Left ventricle myocardium superior (tissue), 1 donor: ENCODE measurements at regions not wholly inside any gene's neighbourhood (a gene's known extent, or its start where the extent isn't known, plus 50 kb on each side); places are given as distances from the start of the nearest gene placed in this dataset.

ENCODE experiments used
- ATAC-seq: fragments of 200-7000 bp; cut with Tn5 transposase; one replicate; pipeline ENCODE4 v1.9.1; 2020; ENCODE audit warnings: mild to moderate bottlenecking, moderate library complexity
- DNase-seq: peaks from one replicate; pipeline ENCODE4 v3.0.0-alpha.2; 2020
- intact Hi-C: fragments of 100-400 bp; cut with micrococcal nuclease; formaldehyde crosslinking; loops from one replicate; pipeline ENCODE4 v1.11.0; 2022
- donor health status: DM: no; HTN: yes; CAD: no; lungs with severe emphysema.

DNA sequence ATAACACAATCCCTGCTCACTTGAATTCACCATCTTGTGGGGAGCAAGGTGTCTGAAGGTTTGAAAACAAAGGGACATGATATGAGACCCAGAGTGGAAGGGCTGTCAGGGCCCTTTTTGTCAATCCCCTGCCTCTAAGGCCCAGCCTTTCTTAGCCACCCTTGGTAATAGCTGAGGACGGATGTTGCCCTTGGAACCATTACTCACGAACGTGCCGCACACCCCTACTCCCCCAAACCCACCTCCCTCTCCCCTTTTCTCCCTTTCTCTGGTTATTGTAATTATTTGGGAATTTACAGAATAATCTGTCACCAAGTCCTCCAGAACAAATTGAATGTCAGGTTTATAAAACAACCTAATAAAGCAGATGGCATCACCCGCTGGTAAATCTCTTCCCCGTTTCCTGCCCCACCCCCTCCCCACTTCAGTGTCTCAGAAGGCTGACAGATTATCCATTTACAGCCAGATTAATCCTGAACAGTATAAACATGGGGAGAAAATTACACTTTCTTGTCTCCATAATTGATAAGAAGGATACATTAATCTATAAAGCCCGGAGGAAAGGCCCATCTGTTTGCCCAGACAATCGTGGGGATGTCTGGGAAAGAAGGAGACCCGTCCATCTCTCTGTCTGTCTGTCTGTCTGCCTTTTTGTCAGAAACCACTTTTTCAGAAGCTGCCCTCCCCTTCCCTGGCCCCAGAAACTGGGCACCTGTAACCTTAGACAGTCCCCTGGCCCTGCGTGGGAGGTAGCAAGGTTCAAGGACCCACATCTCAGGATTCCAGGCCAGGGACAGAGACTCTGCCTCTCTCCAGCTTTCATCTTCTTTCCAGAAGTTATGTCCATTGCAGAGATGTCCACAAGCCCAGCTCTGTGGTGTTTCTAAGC is 60.6 kb upstream of the CD34 start:
- ATAC-seq: no peak
- intact Hi-C loops: no loop called here
- DNase-seq: no peak

DNA sequence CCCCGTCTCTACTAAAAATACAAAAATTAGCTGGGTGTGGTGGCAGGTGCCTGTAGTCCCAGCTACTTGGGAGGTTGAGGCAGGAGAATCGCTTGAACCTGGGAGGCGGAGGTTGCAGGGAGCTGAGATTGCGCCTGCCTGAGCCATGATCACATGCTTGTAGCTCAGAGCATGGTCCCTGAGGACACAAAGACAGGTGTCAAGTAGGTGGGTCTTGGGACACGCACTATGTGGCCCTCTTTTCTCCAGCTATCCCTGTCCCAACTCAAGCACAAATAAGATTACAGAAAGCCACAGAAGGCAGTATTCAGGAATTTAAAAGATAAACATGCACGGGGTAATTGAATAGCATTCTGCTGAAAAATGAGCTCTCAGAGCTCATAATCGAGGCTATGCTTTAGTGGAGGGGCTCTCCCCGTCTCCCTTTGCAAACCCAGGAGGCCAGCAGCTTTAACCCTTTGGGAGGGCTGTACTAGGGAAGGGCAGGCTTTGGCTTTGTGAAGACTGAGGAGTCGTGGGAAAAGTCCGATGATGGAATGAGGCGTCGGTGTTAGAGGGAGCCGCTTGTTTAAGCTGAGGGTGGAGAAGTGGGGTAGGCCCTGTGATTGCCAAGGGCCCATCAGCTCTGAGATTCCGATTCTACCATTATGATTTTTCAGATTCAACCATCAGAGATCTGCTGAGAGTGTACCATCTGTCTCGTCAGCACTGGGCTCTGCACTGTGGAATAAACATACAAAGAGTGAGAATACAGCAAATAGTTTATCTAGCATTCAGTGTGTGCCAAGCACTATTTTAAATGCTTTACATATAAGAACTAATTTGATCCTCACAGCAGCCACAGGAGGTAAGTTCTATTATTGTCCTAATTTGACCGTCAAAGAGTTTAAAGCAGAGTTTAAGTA is 59.7 kb upstream of the CD34 start:
- ATAC-seq (no peak), DNase-seq (no peak)

DNA sequence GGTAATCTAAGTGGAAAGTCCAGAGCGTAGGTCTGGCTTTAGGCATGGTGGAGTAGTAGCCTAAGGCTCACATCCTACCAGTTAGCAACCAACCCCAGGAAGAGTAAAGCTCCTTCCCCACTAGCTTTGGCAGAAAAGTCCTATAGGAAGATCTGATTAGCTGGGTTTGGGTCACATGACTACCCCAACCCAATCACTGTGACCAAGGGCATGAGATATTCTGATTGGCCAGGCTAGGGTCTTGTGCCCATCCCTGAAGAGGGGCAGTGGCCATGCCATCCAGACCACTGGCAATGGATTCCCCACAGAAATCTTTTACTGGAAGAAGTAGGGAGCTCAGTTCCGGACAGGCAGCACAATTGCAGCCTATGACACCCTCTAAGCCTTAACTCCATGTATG is 58.6 kb upstream of the CD34 start:
- intact Hi-C loops: no loop called here
- no peak for DNase-seq

More for the DNA sequence above, 59.7 kb upstream of the CD34 start:
- intact Hi-C loops: no loop called here

DNA sequence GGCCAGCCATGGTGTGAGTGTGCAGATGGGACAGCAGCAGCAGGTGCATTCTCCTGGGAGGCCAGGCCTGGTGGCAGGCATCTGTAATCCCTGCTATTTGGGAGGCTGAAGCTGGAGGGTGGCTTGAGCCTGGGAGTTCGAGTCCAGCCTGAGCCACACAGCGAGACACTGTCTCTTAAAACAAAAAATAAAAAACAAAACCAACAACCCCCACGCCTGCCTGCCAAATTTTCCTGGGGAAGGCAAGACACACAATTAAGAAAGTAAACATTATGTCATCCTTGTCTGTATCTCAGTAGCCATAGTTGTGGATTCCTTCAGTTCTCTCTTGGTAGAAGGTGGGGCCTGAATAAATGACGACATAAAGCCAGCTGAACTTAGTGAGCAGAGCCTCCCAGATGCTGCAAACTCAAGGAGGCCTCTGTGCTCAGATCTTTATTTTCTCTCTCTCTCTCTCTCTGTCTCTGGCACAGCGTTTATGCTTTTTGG is 57.6 kb upstream of the CD34 start:
- no peak for DNase-seq
- no peak for ATAC-seq
- intact Hi-C loops: no loop called here

More for the DNA sequence above, 58.6 kb upstream of the CD34 start:
- no peak for ATAC-seq

DNA sequence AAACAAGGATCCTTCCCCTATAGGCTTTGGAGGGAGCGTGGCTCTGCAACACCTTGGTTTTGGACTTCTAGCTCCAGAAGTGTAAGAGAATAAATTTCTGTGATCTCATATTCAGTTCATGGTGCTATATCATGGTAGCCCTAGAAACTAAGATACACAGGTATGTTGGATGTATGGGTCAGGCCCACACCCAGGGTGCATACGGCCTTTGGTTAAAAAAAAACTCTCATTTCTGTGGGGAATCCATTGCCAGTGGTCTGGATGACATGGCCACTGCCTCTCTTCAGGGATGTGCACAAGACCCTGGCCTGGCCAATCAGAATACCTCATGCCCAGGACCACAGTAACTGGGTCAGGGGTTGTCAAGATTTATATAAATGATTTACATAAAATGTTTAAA is 56.8 kb upstream of the CD34 start:
- intact Hi-C loops: no loop called here
- no peak for ATAC-seq
- no peak for DNase-seq

DNA sequence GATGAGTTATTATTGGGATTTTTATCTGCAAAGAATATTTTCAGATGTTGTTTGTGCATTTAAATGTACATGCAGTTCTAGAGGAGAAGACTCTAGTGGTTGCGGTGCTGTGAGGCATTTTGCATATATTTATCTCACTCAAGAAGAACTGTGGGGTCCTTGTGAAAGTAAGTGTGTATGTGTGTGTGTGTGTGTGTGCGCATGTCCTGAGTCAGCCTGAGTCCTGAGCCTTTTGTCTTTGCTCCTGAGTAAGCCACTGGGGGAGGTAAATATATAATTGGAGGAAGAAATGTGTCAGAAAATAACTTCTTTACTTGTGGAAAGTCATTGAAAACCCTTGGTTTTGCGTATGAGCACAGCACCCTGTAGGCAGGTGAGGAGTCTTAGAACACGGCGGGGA is 55.6 kb upstream of the CD34 start:
- ATAC-seq: no peak
- DNase-seq: no peak
- intact Hi-C loops: no loop called here

DNA sequence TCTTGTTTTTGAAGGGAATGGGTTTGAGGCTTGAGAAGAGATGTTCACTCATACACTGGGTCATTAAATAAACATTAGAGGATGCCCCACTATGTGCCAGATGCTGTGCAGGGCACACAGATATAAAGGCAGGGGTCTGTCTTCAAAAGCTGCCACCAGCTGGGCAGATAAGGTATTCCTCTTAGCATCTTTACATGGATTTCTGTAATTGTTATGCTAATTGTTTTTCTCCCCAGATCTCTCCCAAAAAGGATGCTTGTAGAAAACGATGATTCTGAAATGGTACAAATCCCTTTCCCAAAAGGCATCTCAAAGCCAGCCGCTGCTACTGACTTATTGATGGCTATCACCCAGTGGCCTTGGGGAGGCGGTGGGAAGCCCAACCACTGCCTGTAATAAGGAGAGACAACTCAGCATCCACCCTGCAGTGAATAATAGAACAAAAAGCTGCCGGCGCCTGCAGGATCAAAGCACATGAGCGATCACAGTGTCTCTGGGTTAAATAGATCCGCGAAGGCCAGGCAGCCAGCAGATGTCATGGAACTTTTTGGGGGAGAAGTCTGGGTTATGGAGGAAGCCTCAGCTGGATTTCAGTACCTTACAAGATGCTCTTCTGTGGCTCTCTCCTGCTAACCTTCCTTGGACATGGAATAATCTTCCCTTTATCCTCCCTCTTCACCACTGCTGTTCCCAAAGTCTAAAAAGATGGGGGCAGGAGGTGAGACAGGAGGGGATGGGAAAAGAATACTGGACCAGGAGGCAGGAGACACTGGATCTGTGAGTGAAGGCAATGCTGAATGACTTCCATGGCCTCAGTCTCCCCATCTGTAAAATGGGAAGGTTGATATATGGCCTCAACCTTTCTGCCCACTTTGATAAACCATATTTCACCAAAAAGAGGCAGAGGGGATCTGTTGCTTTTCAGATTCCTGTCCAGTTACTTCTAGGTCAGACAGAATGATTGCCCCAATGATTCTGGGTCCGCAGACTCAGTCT is 54.8 kb upstream of the CD34 start:
- DNase-seq (no peak), ATAC-seq (no peak)
- intact Hi-C loops: no loop called here

DNA sequence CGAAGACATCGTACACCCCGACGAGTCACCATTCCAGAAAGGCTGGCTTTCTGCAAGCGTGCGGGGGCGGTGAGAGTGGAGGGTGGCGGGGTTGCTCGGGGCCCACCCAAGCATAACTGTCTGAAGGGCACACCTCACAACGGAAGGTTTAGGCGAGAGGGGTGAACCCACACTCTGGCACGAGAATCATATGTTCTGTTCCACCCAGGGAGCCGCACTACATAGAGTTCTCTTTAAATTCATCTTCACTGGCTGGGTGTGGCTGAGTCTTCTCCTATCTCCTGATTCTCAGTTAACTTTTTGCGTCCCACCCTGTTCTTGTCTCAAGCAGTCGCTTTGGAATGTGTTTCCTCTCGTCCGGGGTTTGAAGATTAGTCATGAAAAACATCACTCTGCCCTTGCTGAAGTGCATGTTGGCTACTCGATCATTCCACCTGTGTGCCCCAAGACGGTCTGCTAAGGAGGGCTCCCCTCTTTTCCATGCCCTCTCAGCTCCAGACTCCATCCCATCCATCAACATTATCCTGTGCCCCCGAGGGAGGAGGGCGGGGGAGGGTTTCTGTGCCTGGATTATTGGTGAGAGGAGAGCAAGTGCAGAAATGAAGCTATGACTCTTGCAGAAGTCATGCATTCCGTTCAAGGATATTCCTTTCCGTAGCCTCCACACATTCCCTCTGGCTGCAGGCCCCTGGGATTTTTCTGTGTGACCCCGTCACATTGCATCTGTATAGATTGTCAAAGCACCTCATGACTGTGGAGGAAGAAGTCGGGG is 53.5 kb upstream of the CD34 start:
- intact Hi-C loops: loop anchor here (5.0 kb wide), 1 partner anchor 67 kb away; no protein-coding TSS in a partner anchor
- ATAC-seq: peak; percentile 3

DNA sequence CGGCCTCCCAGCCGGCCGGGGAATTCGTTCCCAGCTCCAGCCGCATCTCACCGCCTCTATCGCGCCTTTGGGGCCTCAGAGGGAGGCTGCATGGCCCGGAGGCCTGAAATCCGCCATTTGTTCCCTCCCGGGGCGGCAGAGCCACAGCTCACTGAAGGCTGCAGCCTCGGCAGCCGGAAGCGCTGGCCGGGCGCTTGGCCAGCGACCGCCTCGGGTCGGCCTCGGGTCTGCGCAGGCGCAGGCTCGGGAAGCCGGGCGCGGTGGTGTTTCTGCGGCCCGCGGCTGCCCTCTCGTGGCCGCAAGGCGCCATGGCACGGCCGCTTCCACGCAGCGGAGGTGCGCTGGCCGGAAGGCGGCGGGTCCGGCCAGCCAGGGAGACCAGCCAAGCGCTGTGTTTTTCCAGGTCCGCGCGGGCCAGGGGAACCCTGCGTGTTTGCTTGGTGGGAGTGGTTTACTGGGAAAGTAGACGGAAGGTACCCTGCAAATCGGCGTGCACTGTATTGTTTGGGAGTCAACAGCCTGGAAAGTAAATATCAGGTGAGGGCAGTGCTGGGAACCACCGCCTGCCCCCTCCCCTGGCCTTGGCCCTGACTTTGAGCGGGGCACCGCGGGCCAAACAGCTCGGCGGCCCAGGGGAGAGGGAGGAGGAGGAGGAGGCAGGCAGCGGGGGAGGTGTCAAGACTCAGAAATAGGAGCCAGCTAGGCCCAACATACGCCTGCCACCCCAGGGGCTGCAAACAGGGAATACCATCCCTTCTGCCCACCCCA is 52.7 kb upstream of the CD34 start:
- peak; percentile 97 for DNase-seq
- peak; percentile 81 for ATAC-seq
- intact Hi-C loops: loop anchor here (5.0 kb wide), 1 partner anchor 66 kb away; no protein-coding TSS in a partner anchor

More for the DNA sequence above, 53.5 kb upstream of the CD34 start:
- no peak for DNase-seq

DNA sequence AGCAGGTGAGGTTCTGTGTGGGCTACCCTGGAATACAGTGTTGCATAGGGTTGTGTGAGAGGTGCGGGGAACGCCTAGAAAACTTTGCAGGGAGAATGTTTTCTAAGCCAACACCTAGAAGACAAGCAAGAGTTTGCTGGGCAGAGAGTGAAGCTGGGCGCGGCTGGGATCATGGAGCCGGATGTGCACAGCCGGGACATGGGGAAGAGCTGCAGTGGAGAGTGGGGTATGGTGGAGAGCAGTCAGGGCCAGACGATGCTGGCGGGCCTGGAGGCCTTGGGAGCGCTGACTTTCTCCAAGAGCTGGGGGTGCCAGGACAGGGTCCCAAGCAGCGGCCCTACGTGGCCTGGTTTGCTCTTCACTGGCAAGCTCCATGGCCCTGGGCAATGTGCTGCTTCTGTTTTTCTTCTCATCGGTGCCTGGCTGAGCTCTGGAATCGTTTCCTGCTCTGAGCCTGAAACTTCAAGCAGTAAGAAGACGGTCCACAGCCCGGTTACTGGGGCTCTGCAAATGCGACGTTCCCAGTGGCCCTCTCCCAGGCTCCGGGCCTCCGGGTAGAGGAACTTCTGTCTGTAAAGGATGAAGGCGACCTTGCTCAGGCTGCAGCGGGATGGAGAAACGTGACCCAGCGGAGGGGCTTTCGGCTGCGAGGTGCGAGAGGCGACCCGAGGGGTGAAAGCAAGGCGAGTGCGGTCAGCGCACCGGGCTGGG is 51.9 kb upstream of the CD34 start:
- intact Hi-C loops: loop anchor here (5.0 kb wide), 1 partner anchor 66 kb away; no protein-coding TSS in a partner anchor
- ATAC-seq (peak; percentile 38), DNase-seq (peak; percentile 74)
